ELF-1 (cell line): ENCODE measurements at regions not wholly inside any gene's neighbourhood (a gene's known extent, or its start where the extent isn't known, plus 50 kb on each side); places are given as distances from the start of the nearest gene placed in this dataset.
"Not testable (repeated sequence)": the region's sequence is repeated elsewhere in the genome, so short reads cannot be mapped to it uniquely, and the experiment has no call there.

Experiments used
- DNase-seq: peaks from one replicate; pipeline ENCODE4 v3.0.0-alpha.2; 2016; ENCODE audit warnings: low read depth, low spot score

DNA sequence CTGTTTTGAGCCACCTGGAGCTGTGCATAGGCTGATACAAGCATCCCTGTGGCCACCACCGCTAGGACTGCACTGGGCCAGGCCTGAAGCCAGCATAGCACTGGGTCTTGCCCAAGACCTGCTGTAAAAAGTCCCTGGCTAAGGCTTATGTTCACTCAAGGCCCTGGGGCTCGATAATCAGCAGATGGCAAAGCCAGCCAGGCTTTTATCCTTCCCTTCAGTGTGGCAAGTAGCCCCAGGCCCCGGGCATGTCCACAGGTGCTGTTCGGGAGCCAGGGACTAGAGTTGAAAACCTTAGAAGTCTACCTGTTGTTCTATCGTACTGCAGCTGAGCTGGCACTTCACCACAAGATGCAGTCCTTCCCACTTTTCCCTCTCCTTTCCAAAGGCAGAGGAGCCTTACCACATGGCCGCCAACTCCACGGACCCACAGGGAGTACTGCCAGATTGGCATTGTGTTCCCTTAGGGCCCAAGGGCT is 226.4 kb upstream of the ZNF217 start:
- no peak for DNase-seq

DNA sequence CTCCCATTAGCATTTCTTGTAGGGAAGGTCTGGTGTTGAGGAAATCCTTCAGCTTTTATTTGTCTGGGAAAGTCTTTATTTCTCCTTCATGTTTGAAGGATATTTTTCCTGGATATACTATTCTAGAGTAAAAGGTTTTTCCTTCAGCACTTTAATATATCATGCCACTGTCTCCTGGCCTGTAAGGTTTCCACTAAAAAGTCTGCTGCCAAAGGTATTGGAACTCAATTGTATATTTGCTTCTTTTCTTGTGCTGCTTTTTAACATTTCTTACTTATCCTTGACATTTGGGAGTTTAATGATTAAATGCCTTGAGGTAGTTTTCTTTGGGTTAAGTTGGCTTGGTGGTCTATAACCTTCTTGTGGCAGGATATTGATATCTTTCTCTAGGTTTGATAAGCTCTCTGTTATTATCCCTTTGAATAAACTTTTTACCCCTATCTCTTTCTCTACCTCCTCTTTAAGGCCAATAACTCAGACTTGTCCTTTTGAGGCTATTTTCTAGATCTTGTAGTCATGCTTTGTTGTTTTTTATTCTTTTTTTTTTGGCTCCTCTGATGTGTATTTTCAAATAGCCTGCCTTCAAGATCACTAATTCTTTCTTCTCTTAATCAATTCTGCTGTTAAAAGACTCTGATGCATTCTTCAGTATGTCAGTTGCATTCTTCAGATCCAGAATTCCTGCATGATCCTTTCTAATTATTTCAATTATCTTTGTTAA is 225.0 kb upstream of the ZNF217 start:
- no peak for DNase-seq

DNA sequence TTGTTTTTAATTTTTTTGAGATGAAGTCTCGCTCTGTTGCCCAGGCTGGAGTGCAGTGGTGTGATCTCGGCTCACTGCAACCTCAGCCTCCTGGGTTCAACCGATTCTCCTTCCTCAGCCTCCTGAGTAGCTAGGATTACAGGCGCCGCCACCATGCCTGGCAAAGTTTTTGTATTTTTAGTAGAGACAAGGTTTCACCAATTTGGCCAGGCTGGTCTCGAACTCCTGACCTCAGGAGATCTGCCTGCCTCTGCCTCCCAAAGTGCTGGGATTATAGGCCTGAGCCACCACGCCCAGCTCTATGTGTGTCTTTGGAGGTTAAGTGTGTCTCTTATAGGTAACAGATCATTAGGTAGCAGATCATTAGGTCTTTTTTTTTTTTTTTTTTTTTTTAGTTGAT is 223.9 kb upstream of the ZNF217 start:
- DNase-seq, result not testable (repeated sequence)

DNA sequence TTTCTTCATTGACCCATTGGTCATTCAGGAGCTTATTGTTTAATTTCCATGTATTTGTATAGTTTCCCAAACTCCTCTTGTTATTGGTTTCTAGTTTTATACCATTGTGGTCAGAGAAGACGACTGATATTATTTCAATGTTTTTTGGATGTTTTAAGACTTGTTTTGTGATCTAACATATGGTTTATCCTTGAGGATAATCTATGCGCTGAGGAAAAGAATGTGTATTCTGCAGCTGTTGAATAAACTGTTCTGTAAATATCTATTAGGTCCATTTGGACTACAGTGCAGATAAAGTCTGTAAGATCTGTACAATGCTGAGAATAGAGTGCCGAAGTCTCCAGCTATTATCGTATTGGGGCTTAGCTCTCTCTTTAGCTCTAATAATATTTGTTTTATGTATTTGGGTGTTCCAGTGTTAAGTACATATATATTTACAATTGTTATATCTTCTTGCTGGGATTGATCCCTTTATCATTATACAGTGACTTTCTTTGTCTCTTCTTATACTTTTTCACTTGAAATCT is 223.3 kb upstream of the ZNF217 start:
- DNase-seq, result no peak

DNA sequence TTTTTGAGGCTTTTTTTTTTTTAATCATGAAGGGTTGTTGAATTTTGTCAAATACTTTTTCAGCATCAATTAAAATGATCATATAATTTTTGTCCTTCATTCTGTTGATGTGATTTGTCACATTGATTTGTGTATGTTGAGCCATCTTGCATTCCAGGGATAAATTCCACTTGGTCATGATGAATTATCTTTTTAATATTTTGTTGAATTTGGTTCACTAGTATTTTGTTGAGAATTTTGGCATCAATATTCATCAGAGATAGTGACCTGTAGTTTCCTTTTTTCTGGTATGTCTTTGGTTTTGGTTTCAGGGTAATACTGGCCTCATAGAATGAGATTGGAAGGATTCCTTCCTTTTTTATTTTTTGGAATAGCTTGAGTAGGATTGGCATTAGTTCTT is 221.9 kb upstream of the ZNF217 start:
- no peak for DNase-seq

DNA sequence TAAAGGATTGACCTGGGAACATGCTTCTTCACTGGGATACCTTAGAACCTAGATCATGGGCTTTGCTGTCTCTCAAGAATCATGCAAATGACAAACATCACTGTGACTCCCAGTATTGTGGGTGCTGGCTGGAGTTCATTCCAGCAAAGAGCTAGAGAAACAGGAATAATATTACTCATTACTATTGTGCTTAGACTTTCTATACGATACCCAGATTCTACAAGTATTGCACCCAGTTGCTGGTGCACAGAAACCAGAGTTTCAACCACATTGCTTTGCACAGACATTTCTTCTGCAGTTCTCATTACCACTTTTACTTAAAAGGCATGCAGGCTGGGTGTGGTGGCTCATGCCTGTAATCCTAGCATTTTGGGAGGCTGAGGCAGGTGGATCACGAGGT is 220.4 kb upstream of the ZNF217 start:
- no peak for DNase-seq

DNA sequence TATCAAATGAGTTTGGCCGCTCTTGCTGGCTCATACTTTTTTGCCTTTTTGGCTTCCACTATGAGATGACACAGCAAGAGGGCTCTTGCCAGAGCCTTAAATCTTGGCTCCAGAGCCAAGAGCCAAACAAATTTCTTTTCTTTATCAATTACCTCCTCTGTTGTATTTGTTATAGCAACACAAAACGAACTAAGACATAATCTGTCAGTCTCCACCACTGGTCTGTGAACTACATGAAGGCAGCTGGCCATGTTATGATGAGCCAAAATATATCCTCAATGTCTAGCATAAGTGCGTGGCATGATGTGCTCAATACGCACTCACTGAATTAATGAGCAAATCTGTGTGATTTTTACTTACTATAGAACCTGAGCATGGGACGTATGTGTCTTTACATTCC is 220.0 kb upstream of the ZNF217 start:
- no peak for DNase-seq

DNA sequence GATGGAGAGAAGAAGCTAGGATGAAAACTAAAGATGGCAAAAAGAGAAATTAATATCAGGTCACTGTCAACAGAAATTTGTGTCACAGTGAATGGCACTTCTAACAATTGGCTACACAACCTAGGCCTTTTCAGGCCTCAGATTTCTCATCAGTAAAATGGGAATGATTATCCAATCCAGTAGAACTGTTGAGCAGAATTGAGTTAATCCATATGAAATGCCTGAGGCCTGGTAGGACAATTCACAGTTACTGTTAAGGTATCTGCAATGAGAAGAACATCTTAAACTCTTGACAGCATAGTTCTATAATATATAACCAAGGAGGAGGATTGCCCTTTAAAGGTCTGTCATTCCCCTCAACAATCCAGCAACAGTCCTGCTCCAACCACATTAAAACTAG is 217.9 kb upstream of the ZNF217 start:
- no peak for DNase-seq

DNA sequence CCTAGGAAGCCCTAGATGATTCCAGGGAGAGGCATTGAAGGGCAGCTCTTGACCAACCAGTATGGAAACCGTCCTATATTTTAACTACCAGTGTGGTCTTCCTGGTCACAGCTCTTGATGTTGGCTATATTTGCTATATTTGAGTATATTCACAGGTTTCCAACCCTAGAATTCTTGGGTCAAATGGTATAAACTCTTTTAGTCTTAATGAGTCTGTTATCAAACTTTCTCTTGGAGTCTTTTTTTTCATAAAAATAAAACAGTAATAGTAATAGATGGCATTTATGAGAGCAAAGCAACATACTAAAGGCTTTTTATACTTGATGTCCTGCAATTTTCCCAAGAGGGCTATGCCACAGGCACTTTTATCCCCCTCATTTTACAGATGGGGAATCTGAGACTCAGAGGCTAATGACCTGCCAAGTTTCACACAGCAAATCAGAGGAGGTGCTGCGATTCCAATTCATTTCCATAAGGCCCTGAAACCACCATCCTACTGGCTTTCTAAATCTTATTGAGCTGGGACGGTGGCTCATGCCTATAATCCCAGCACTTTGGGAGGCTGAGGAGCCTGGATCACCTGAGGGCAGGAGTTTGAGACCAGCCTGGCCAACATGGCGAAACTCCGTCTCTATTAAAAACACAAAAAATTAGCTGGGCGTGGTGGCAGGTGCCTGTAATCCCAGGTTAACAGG is 217.2 kb upstream of the ZNF217 start:
- DNase-seq, result no peak

DNA sequence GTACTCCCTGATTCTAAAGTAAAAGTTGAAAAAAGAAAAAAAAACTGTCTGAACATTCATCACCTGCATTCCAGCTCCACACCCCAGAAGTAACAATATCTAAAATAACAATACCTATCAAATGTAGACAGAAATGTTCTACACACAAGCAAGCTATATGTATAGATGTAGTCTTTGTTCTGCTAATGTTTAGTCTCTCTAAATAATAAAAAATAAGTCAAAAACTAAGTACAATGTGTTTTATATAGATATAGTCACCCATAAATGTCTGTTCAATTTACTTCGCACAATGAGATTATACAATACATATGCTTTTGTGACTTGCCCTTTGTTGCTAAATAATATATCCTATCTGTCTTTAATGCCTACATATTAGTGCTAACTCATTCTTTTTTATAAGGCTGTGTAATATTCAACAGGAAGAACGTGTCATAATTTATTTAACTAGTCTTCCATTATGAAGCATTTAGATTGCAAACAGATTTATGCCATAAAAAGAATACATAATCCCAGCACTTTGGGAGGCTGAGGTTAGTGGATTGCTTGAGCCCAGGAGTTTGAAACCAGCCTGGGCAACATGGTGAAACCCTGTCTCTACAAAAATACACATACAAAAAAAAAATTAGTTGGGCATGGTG is 216.2 kb upstream of the ZNF217 start:
- no peak for DNase-seq

DNA sequence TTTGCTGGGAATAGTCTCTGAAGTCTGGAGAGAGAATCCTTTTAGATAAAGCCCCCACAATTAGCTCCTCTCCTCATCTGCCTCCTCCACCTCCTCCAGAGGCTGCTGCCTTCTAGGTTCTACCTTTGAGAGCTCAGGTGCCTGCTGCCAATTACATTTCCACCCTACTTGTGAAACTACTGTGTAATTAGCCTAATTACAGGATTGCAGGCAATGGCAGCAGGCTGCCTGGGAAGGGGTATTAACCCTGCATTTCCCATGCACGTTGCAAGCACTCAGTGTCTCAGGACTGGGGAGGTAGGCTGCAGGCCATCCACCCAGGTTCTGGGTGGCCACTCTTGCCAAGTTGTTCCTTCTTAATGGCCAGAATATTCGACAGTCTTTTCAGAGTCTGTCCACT is 215.6 kb upstream of the ZNF217 start:
- DNase-seq, result peak; percentile 50

DNA sequence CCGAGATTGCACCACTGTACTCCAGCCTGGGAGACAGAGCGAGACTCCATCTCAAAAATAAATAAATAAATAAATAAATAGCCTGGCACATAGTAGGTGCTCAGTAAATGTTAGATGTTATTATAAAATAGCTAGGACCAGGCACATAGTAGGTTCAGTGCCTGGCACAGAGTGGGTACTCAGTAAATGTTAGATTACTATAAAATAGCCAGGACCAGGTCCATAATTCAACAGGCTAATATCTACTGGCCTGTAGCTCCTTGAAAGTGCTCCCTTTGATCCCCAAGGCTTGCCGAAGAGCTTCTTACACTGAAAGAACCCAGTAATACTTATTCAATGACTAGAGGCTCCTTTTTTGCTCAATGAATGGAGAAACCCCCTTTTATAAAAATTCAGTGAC is 215.1 kb upstream of the ZNF217 start:
- no peak for DNase-seq

DNA sequence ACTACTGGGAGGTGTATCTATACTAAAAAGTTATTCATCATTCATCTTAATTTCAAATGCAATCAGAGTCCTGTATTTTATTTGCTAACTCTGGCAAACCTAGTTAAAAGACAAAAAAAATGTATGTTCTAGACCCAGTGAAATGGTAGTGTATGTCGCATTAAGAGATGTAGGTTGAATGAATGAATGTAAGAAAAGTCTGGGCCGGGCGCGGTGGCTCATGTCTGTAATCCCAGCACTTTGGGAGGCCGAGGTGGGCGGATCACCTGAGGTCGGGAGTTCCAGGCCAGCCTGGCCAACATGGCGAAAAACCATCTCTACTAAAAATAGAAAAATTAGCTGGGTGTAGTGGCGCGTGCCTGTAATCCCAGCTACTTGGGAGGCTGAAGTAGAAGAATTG is 214.7 kb upstream of the ZNF217 start:
- DNase-seq, result not testable (repeated sequence)

DNA sequence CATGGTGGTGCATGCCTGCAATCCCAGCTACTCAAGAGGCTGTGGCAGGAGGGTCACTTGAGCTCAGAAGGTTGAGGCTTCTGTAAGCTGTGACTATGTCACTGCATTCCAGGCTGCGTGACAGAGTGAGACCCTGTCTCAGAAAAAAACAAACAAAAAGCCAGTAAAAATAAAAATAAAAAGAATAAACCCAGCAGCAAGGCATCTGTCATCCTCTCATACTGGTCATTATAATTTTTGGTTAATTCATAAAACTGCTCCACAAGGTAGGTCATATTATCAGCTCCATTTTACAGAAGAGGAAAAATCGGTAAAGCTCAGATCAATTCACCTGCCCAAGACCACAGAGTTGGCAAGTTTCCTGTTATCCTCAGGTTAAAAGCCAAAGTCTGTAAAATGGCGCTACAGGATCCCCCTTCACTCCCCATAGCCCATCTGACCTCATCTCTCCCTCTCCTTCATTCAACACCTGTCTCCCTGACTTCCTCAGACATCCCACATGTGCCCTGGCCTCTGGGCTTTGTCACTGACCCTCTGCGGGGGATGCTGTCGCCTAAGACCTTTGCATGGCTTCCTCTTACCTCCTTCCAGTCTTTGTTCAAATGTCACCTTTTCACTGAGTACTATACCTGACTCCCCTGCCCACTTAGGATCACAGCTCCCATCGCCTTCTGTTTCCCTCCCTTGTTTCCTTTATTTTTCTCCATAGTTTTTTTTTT is 213.2 kb upstream of the ZNF217 start:
- no peak for DNase-seq

DNA sequence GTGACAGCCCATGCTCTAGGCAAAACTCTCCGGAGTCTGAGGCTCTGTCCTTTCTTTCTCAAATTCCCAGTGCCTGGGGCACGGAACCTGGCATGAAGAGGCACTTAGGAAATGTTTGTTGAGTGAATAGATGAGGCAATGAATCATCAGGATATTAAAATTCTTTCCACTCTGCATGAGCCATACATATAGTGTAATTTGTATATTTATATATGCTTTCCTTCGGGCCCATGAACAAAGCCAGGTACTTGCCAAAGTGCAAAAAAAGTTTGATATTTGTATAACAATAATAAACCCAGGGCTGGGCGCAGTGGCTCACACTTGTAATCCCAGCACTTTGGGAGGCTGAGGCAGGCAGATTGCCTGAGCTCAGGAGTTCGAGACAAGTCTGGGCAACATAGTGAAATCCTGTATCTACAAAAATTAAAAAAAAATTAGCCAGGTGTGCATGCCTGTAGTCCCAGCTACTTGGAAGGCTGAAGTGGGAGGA is 212.3 kb upstream of the ZNF217 start:
- no peak for DNase-seq

DNA sequence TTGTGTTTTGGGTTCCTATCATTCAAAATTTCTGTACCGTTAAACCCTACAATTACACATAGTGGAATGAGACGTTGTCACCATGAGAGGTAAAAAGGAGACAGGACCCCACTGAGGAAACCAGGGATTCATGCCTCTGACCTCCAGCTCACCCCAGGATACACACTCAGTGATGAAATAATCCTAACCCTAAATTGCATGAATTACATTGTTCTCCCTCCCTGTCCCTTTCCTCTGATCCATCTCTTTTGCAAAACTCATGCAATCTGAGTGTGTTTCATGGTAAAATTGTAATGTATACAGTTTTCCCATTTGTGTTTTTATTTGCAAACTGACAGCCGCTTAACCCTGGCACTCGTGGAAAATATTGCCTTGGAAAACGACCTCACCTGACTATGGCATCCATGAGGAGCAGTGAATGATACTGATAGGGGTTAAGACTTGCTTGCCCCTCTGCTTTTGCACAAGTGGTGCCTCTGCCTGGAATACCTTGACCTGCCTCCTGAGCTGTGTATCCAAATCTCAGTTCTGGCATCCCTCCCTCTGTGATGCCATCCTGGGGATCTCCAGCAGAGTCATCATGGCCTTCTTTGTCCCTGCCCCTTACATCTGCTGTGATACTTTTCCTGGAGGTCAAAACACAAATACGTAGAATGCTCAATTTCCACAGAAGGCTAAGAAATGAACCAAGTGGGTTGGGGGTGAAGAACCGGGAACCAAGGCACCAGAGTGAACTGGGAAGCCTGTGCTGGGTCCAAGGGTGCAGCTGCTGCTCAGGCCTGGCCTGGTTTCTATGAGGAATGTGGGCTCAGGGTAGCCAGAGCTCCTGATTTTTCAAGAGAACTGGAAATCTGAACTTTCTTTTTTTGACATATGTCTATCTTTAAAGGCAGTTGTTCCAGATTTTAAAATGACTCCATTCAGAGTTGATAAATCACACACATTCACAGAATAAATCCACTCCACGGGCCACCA is 211.6 kb upstream of the ZNF217 start:
- no peak for DNase-seq

DNA sequence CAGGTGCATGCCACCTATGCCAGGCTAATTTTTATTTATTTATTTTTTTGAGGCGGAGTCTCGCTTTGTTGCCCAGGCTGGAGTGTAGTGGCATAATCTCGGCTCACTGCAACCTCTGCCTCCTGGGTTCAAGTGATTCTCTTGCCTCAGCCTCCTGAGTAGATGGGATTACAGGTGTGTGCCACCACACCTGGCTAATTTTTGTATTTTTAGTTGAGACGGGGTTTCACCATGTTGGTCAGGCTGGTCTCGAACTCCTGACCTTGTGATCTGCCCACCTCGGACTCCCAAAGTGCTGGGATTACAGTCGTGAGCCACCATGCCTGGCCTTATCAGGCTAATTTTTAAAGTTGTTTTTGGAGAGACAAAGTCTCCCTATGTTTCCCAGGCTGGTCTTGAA is 210.7 kb upstream of the ZNF217 start:
- DNase-seq, result not testable (repeated sequence)

DNA sequence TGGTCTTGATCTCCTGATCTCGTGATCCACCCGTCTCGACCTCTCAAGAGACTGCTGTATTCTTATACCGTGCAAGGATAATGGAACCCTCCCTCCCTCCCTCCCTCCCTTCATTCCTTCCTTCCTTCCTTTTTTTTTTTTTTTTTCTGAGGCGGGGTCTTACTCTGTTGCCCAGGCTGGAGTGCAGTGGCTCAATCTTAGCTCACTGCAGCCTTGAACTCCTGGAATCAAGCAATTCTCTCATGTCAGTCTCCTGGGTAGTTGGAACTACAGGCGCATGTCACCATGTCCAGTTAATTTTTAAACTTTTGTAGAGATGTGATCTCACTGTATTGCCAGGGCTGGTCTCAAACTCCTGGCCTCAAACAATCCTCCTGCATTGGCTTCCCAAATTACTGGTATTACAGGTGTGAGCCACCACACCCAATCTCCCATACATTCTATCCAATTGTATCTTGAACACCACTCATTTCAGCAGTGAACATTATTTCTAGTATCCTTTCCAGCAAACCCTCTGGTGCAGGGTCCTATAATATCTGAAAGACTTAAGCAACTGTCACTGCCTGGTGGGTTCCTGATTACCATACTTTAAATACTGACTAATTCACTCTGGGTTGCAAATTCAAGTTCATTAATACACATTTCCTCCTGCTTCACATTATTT is 210.0 kb upstream of the ZNF217 start:
- no peak for DNase-seq

DNA sequence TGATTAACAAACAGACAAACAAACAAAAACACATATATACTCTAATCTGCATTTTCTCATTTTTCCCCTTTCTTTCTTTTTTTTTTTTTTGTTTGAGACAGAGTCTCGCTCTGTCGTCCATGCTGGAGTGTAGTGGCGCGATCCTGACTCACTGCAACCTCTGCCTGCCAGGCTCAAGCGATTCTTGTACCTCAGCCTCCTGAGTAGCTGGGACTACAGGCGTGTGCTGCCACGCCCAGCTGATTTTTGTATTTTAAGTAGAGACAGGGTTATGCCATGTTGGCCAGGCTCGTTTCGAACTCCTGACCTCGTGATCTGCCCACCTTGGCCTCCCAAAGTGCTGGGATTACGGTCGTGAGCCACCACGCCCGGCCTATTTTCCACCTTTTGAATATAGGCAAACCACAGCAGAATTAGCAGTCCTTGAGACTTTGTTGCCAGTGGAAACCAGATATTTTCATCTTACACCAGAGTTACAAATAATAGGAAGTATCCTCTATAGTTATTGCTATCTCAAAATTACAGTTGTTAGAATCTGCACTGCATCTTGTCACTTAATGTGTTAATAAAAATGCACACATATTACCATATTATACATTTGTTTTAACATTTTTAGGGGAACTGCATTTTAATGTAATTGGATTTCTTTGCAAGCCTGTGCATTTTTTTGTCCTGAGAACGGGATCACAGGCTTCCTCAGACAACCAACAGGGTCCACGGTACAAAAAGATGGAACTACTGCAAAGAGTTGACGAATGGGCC is 208.2 kb upstream of the ZNF217 start:
- no peak for DNase-seq
